ENCODE measurements at regions not wholly inside any gene's neighbourhood (a gene's known extent, or its start where the extent isn't known, plus 50 kb on each side); places are given as distances from the start of the nearest gene placed in this dataset.

- DNase-seq (ENCODE audit: low spot score) = no peak
- Mint-ChIP-seq H3K36me3 (no peaks in the 10 kb centered on the region), H3K27ac (no peak overlapping the region), H3K9me3 (peaks cover 4% of the 10 kb centered on the region; the same call in 1 of the 2 replicates), H3K4me1 (peaks cover 56% of the 10 kb centered on the region), H3K4me3 (no peak overlapping the region), H3K27me3 (ENCODE audit: low read depth) (no peaks in the 10 kb centered on the region; the same call in 1 of the 2 replicates)
- ChIA-PET POLR2A (no interaction called here), CTCF (interaction anchor here (0.6 to 1.1 kb wide), 2 partner anchors 23 to 255 kb away, joined by 3 to 8 read pairs; no protein-coding TSS in a partner anchor)
- no peak for TF ChIP-seq TEAD4 (CRISPR knock-in tag; IDR thresholded peaks at IDR 0.05)
- no peak for ATAC-seq
Observed at GRCh38 chr17:74113326-74113725, 90.2 kb upstream of the RPL38 start.

GRCh38 chr17:74113952-74114351 lies 89.5 kb upstream of the RPL38 start:
- ATAC-seq = no peak
- TF ChIP-seq USF1 (CRISPR knock-in tag; IDR thresholded peaks at IDR 0.05) (no peak), SMAD4 (CRISPR knock-in tag; IDR thresholded peaks at IDR 0.05) (no peak), MYBL2 (CRISPR knock-in tag; IDR thresholded peaks at IDR 0.05) (no peak), NR3C1 (CRISPR knock-in tag; conservative IDR thresholded peaks at IDR 0.05; ENCODE audit: low read depth) (no peak), ATF6 (CRISPR knock-in tag; IDR thresholded peaks at IDR 0.05) (no peak), GABPB1 (CRISPR knock-in tag; IDR thresholded peaks at IDR 0.05) (no peak), NFYB (CRISPR knock-in tag; conservative IDR thresholded peaks at IDR 0.05; ENCODE audit: low read depth) (no peak), FOXP1 (CRISPR knock-in tag; IDR thresholded peaks at IDR 0.05; ENCODE audit: borderline replicate concordance) (no peak), JAZF1 (CRISPR knock-in tag; IDR thresholded peaks at IDR 0.05) (no peak), TEAD1 (CRISPR knock-in tag; IDR thresholded peaks at IDR 0.05) (no peak), ZNF512 (CRISPR knock-in tag; IDR thresholded peaks at IDR 0.05; ENCODE audit: borderline replicate concordance) (no peak), CBFB (CRISPR knock-in tag; IDR thresholded peaks at IDR 0.05; ENCODE audit: low read depth) (no peak), FOXK1 (CRISPR knock-in tag; IDR thresholded peaks at IDR 0.05) (no peak), JUN (CRISPR knock-in tag; IDR thresholded peaks at IDR 0.05) (no peak)
- TF ChIP-seq, protein P1, sequence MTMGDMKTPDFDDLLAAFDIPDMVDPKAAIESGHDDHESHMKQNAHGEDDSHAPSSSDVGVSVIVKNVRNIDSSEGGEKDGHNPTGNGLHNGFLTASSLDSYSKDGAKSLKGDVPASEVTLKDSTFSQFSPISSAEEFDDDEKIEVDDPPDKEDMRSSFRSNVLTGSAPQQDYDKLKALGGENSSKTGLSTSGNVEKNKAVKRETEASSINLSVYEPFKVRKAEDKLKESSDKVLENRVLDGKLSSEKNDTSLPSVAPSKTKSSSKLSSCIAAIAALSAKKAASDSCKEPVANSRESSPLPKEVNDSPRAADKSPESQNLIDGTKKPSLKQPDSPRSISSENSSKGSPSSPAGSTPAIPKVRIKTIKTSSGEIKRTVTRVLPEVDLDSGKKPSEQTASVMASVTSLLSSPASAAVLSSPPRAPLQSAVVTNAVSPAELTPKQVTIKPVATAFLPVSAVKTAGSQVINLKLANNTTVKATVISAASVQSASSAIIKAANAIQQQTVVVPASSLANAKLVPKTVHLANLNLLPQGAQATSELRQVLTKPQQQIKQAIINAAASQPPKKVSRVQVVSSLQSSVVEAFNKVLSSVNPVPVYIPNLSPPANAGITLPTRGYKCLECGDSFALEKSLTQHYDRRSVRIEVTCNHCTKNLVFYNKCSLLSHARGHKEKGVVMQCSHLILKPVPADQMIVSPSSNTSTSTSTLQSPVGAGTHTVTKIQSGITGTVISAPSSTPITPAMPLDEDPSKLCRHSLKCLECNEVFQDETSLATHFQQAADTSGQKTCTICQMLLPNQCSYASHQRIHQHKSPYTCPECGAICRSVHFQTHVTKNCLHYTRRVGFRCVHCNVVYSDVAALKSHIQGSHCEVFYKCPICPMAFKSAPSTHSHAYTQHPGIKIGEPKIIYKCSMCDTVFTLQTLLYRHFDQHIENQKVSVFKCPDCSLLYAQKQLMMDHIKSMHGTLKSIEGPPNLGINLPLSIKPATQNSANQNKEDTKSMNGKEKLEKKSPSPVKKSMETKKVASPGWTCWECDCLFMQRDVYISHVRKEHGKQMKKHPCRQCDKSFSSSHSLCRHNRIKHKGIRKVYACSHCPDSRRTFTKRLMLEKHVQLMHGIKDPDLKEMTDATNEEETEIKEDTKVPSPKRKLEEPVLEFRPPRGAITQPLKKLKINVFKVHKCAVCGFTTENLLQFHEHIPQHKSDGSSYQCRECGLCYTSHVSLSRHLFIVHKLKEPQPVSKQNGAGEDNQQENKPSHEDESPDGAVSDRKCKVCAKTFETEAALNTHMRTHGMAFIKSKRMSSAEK (CRISPR knock-in tag; IDR thresholded peaks at IDR 0.05; ENCODE audit: borderline replicate concordance) = no peak
- Mint-ChIP-seq H3K27me3 (ENCODE audit: low read depth) (no peaks in the 10 kb centered on the region; the same call in 1 of the 2 replicates), H3K4me3 (no peak overlapping the region), H3K9me3 (peaks cover 4% of the 10 kb centered on the region; the same call in 1 of the 2 replicates), H3K27ac (no peak overlapping the region), H3K4me1 (peaks cover 56% of the 10 kb centered on the region), H3K36me3 (no peaks in the 10 kb centered on the region)
- ChIA-PET POLR2A (no interaction called here), CTCF (interaction anchor here (0.7 to 1.1 kb wide), 2 partner anchors 9 to 29 kb away, joined by 3 read pairs; no protein-coding TSS in a partner anchor)
- DNase-seq (ENCODE audit: low spot score) = no peak
